ENCODE measurements at regions not wholly inside any gene's neighbourhood (a gene's known extent, or its start where the extent isn't known, plus 50 kb on each side); places are given as distances from the start of the nearest gene placed in this dataset.
"Not testable (repeated sequence)": the region's sequence is repeated elsewhere in the genome, so short reads cannot be mapped to it uniquely, and the experiment has no call there.

DNA sequence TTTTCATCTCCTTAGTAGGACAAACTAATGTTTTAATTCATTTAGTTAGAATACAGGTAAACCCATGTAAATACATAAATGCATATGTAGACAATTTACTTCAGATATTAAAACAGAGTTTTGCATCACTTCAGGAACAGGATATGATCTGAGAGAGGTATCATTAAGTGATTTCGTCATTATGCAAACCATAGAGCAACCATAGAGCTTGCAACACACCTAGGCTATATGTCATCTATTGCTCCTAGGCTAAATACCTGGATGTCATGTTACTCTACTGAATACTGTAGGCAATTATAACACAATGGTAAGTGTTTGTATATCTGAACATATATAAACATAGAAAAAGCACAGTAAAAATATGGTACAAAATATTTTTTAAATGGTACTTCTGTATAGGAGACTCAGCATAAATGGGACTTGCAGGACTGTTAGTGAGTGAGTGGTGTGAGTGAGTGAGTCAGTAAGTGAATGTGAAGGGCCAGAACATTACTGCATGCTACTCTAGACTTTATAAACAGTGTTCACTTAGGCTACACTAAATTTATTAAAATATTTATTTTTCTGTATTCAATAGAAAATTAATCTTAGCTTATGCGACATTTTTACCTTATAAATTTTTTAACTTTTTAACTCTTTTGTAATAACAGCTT, 1377.5 kb upstream of the CDH9 start:
- DNase-seq, result no peak

DNA sequence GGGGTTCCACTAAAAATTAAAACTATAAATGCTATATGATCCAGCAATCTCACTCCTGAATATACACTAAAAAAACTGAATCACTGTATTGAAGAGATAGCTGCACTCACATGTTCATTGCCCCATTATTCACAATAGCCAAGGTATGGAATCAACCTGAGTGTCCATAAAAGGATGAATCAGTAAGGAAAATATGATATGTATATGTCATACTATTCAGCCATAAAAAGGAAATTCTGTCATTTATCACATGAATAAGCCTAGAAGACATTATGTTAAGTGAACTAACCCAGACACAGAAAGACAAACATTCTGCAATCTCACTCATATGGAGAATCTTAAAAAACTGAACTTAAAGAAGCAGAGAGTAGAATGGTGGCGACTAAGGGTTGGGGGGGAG, 1376.2 kb upstream of the CDH9 start:
- DNase-seq, result no peak

DNA sequence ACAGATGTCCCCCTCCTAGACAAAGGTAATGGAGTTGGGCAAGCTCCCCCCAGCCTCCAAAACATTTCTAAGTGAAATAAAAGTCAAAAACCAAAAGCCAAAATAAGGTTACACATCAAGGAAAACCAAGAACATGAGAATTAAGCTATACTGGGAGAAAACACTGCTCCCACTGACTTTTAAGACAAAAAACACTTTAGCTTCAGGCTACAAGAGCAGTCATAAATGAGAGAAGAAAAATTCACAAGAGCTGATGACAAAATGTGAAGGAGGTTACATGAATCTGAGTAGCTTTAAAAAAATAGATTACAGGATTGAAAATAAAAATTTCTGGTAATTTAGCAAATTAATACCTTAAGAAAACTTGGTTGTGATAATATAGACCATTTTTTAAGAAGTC, 1370.3 kb upstream of the CDH9 start:
- no peak for DNase-seq

DNA sequence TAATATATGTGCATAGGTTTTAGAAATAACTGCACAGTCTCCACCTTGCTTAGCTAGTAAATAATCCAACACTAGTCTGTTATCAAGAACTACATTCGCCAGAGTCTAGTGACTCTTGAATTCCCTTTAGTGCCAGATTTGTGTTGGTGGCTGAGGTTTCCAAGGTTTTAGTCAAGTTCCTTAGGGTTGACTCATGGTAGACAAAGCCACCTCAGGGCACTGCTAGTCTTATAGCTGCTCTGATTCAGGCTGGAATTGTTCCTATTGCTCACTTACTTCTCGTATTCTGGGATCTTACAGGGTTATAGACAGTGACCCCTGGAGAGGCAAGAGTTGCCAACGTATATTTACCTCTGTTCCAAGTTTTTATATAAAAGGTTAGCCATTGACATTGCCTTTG, 1369.8 kb upstream of the CDH9 start:
- DNase-seq, result no peak

DNA sequence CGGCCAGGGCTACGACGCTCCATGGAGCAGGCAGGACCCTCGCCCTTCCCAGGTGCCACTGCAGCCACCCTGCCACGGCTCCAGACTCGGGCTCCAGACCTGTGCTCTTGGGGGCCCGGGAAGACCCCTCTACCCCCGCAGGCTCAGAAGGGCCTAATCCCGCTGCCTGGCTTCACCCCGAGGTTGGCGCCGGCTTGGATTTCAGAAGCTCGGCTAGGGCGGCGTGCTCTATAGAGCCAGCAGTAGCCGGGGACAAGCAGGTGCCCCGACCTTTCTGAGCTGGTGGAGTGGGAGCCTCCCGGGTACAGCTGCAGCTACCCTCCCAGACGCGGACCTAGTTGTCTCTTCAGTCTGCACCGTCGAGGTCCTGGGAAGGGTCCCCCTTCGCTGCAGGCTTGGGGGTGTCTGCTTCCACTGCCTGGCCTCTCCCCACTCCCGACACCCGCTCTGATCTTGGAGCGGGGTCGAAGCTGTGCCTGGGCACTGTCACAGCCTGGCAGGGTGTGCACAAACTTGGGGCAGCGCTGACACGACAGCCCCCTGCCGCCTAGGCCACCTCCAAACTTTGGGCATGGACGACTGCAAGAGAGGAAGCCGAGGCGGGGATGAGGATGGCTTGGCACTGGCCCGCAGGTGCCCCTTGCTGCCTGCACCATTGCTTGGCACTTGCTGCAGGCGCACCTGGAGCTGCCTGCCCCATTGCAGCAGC, 1366.1 kb upstream of the CDH9 start:
- DNase-seq, result no peak

- no peak for DNase-seq
These were observed 1365.5 kb upstream of the CDH9 start for GRCh38 chr5:28403846-28404245.

GRCh38 chr5:28402590-28403301, 1364.4 kb upstream of the CDH9 start:
- DNase-seq, result no peak

- no peak for DNase-seq
These were observed 1361.7 kb upstream of the CDH9 start for GRCh38 chr5:28400076-28400475.

- no peak for DNase-seq
These were observed 1360.8 kb upstream of the CDH9 start for GRCh38 chr5:28399211-28399610.

DNA sequence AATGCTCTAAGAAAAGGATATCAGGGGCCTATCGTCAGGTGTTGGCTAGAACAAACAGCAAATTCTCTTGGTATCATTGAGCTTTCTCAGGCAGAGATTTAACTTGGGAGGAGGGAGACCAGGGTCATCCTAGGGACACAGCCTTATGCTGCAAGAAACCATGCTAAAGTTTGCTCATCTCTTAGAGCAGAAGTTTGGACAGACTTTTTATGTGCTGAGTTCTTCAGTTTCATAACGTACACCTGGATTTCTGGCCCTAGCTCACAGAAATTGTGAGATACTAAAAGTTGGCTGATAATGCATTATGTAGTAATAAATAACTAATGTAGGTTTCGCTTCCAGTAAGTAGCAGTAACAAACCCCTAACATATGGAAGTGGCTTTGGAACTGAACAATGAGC, 1359.8 kb upstream of the CDH9 start:
- no peak for DNase-seq

DNA sequence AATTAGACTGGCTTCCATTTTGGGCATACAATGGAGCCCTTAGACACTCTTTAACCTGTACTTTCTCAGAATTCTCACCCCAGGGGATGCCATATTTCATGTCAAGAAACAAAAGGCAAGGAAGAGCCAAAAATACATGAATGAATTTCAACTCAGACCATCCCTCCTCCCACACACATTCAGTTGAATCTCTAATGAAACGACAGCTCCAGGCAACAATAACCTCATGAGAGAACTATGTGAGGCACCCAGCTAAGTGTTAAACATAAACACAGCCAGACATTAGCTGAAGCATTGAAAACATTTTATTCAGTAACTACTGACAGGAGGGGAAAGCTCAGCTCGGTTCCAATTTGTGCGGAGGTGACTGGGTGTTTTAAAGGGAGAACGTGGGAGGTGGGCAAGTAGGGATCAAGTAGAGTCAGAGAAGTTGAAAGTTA, 1359.1 kb upstream of the CDH9 start:
- DNase-seq, result no peak

DNA sequence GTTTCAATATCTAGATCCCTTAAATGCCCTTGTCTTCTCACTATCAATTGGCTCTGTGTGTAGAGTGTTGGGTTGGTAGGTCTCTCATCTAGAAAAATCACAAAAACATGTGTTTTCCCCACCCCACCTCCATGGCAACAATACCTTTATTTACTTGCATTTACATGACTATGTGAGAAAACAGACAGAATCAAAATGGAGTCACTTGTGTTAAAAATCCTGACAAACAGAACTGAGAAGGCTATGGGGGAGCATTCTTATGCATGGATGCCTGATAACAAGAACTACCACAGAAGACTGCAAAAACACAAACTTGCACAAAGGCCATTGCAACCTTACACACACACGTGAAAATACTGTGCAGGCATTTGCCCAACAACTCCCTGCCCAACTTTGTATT, 1352.9 kb upstream of the CDH9 start:
- DNase-seq, result no peak

DNA sequence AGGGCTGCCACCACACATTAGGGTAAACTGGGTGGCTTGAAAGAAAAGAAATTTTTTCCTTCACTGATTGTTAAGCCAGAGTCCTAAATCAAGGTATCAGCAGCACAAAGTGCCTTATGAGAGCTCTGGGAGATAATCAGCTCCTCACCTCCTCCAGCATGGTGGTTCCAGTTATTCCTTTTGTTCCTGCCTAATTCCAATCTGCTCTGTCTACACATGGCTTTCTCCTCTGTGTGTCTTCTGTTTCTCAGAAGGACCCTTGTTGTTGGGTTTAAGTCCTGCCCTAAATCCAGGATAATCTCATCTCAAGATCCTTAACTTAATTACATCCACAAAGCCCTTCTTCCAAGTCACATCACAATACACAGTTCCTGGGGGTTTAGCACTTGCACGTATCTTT, 1352.0 kb upstream of the CDH9 start:
- DNase-seq, result no peak

- not testable (repeated sequence) for DNase-seq
These were observed 1351.3 kb upstream of the CDH9 start for GRCh38 chr5:28389727-28390126.

- no peak for DNase-seq
These were observed 1350.0 kb upstream of the CDH9 start for GRCh38 chr5:28388428-28388827.

DNA sequence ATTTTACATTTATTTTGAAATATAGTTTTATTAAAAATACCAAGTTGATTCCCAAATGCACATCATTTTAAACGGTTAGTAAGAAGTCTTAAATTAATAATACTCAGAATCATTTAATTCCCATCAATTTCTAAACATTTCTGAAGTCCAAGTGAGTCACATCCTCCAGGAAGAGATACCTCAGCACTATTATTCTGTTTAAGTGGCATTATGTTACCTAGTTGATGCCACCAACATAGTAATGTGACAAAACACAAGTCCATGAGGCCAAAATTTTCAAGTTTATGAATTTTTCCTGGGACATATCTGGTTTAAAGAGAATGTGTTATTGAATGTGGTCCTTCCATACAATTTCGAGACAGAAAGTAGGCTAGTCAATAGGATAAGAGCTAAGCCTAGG, 1348.3 kb upstream of the CDH9 start:
- DNase-seq, result no peak

DNA sequence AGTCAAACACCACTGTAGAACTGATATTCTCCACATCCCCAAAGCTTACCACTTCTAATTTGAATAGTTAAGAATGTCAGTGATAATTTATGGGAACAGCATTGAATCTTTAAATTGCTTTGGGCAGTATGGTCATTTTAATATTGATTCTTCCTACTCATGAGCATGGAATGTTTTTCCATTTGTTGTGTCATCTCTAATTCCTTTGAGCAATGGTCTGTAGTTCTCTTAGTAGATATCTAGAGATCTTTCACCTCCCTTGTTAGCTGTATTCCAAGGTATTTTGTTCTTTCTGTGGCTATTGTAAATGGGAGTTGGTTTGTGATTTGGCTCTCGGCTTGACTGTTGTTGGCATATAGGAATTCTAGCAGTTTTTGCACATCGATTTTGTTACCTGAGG, 1341.8 kb upstream of the CDH9 start:
- no peak for DNase-seq

GRCh38 chr5:28374492-28374967, 1336.1 kb upstream of the CDH9 start:
- no peak for DNase-seq

- no peak for DNase-seq
These were observed 1332.5 kb upstream of the CDH9 start for GRCh38 chr5:28370896-28371295.

- DNase-seq, result no peak
These were observed 1331.0 kb upstream of the CDH9 start for GRCh38 chr5:28369418-28369817.

DNA sequence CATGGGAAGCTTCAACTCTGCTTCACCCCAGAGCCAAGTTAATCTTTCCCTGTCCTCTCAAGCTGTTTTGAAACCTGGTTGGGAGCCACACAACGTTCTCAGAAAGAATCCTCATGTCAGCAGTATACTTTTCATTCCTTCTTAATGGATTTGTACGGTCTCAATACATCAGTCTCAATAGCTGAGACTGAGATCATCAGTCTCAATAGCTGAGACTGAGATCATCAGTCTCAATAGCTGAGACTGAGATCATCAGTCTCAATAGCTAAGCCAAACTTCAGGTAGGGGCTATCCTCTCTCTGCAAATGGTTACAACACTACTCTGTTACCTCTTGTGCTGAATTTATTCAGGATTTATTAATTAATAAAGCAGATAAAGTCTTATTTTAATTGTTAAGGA, 1317.4 kb upstream of the CDH9 start:
- no peak for DNase-seq

- DNase-seq, result no peak
These were observed 1308.3 kb upstream of the CDH9 start for GRCh38 chr5:28346696-28347095.

DNA sequence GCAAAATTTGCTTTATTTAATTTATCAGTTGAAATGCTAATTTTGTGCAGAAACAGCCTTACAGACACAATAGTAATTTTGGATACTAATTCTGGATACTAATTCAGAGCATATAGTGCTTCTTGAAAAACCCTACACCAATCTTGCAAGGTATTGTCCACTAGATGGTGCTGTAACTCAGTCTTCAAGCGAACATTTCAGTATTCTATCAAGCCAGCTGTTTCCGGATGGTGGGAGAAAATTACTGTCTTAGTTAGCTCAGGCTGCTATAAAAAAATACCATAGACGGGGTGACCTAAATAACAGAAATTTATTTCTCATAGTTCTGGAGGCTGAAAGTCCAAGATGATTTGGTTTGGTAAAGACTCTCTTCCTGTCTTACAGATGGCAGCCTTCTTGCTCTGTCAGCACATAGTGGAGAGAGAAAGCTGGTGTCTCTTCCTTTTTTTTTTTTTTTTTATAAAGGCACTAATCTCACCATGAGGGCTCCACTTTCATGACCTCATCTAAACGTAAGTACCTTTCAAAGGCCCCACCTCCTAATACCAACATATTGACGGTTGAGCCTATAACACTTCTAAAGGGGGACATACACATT, 1306.5 kb upstream of the CDH9 start:
- DNase-seq, result peak; percentile 11

DNA sequence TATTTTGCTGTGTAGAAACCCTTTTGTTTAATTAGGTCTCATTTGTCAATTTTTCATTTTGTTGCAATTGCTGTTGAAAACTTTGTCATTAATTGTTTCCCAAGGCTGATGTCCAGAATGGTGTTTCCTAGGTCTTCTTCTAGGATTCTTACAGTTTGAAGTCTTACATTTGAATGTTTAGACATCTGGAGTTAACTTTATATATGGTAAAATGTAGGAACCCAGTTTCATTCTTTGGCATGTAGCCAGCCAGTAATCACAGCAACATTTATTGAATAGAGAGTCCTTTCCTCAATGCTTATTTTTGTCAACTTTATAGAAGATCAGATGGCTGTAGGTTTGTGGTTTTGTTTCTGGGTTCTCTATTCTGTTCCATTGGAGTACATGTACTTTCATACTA, 1290.8 kb upstream of the CDH9 start:
- no peak for DNase-seq
